GM19324 (cell line): ENCODE measurements at regions not wholly inside any gene's neighbourhood (a gene's known extent, or its start where the extent isn't known, plus 50 kb on each side); places are given as distances from the start of the nearest gene placed in this dataset.
"Not testable (repeated sequence)": the region's sequence is repeated elsewhere in the genome, so short reads cannot be mapped to it uniquely, and the experiment has no call there.

ENCODE experiments used
- ATAC-seq: cut with Tn5 transposase; IDR thresholded peaks from one replicate; pipeline ENCODE4 v1.9.1; 2021; ENCODE audit warnings: mild to moderate bottlenecking, moderate library complexity; ENCODE audit not compliant: unreplicated experiment, low FRiP score

DNA sequence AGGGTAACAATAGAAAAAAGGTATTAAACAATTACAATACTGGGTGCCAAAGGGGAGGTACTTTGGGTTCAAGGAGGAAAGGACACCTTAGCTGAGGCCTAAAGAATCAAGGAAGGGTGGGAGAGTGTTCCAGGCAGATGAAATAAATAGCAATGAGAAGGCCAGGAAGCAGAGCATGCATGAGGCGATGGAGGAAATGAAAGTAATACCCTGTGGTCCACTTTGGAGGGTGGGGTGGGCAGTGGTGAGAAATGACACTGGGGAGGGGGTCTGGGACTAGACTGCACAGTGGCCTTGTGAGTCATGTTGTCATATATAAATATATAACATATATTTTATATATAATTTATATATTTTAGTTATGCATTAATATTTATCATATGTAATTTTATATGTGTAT, 55.9 kb downstream of the BHLHE40 start:
- ATAC-seq = no peak

GRCh38 chr3:5035692-5036391, 56.6 kb downstream of the BHLHE40 start:
- no peak for ATAC-seq

- no peak for ATAC-seq
Observed at GRCh38 chr3:5036392-5036766, 57.1 kb downstream of the BHLHE40 start.

GRCh38 chr3:5036858-5037257, 57.6 kb downstream of the BHLHE40 start:
- ATAC-seq = no peak

DNA sequence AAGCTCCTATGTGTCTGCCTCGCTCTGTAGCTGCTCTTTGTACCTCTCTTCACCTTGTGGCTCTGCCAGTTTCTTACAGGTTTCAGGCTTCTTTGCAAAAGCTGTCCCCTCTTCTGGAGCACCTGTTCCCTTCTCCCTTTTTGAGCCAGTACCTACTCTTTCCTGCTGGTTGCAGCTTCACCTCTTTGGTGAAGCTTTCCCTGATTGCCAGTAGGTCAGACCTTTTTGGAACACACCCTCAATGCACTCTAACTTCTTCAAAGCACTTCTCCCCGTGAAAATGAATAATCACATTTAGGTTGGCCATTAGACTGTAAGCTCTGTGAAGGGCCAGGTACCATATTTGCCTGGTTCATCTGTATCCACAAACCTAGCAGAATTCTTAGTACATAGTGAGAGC, 60.3 kb downstream of the BHLHE40 start:
- ATAC-seq = no peak

- ATAC-seq = no peak
Observed at GRCh38 chr3:5041315-5041714, 62.1 kb downstream of the BHLHE40 start.

GRCh38 chr3:5045961-5046360, 66.7 kb downstream of the BHLHE40 start:
- ATAC-seq = no peak

- no peak for ATAC-seq
Observed at GRCh38 chr3:5047764-5048419, 68.7 kb downstream of the BHLHE40 start.

DNA sequence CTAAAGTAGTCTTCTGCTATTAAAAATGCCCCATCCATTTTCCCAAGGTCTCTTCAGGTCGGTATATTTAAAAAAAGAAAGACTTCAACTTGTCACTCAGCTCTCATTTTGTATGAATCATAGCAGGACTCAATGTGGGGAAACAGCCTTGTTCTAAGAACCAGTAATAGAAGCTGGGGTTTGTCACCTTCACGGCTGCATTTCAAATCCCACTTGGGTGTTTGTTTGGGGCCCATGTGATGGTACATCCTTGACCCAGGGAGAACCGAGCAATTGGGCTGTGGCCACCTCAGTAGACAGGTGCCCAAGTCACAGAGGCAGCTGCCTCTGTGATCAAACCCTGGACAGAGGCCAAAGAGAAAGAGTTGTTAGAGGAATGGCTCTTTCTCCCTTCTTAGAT, 70.3 kb upstream of the ARL8B start:
- no peak for ATAC-seq

DNA sequence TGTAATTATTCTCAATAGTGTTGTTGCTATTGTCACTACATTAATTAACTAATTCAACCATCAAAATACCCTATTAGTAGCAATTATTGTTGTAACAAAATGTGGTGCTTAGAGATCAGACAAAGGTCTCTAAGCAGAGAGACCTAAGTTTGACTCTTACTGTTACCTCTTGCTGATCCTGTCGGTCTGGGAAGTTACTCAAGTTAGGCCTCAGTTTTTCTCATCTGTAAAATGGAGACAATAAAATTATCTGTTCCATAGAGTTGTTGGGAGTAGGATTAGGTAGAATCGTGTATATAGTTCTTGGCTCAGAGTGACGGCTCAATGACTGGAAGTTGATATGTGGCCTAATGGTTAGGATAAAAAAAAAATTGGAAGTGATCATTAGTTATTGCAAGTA, 69.8 kb upstream of the ARL8B start:
- ATAC-seq = no peak

GRCh38 chr3:5053021-5053831, 68.9 kb upstream of the ARL8B start:
- no peak for ATAC-seq

GRCh38 chr3:5054098-5054497, 68.0 kb upstream of the ARL8B start:
- no peak for ATAC-seq

DNA sequence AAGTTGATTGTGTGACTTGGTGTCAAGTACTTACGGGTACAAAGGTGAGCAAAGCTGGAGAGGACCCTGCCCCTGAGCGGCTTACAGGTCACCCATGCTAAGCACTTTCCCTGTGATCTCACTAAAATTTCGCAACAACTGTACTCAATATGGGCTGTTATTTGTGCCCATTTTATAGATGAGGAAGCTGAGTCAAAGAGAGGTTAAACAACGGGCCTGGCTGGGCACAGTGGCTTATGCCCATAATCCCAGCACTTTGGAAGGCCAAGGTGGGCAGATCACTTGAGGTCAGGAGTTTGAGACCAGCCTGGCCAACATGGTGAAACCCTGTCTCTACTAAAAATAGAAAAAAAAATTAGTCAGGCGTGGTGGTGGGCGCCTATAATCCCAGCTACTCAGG, 67.5 kb upstream of the ARL8B start:
- ATAC-seq = not testable (repeated sequence)

- no peak for ATAC-seq
Observed at GRCh38 chr3:5055357-5056110, 66.6 kb upstream of the ARL8B start.

GRCh38 chr3:5056111-5056391, 66.0 kb upstream of the ARL8B start:
- ATAC-seq = no peak

DNA sequence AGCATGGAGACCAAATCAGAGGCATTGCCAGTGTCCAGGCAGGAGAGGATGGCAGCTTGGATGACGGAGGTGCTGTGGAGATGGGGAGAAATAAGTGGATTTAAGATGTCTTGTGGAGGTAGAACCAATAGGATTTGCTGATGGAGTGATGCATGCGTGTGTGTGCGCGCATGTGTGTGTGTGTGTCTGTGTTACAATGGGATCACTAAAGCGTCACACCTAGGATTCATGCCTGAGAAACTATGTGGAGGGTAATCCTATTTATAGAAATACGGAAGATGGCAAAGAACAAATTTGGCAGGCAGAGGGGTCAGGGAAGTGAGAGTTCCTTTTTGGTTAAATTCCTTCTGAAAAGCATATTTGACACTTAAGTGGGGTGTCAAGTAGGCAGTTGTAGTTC, 64.8 kb upstream of the ARL8B start:
- ATAC-seq = no peak

GRCh38 chr3:5057857-5058324, 64.2 kb upstream of the ARL8B start:
- ATAC-seq = peak; percentile 81

DNA sequence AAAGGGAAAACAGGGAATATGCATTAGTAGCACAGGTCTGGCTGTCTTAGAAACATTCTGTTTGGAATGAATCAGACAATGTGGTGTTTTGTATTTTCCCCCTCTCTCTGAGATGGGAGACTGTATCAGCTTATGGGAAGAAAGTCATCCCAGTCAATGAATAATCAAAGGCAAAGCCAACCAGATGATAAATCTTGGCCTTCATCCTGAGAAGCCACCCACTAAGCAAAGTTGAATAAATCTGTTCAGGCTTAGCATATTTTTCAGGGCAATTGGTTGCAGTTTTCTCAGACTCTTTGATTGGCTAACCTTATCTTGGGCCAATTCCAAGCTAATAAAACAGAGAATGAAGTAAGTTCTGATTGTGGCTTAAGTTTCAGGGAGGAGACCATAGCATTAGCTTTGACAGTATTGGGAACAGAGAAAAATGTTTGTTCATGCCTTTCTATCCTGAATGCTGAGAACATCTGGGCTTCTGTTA, 63.6 kb upstream of the ARL8B start:
- no peak for ATAC-seq

DNA sequence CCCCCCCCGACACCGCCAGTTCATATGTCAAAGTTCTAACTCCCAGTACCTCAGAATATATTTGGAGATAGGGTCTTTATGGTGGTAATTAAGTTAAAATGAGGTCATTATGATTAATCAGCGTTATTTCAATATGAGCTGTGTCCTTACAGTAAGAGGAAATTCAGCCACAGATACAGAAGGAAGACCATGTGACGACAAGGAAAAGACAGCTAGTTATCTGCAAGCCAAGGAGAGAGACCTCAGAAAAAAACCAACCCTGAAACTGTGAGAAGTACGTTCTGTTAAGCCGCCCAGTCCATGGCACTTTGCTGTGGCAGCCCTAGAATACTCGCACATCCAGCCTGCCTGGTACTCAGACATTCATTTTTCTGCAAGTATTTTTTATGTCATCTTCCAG, 62.3 kb upstream of the ARL8B start:
- no peak for ATAC-seq

DNA sequence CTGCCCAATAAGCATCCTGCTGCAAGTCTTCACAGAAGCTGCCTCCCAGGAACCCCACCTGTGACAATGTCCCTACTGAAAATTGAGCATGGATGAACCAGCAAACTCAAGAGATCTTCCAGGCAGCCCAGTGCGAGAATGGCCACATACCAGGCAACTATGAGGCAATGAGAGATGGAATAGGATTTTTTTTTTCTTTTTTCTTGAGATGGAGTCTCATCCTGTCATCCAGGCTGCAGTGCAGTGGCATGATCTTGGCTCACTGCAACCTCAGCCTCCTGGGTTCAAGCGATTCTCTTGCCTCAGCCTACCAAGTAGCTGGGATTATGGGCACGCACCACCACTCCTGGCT, 60.9 kb upstream of the ARL8B start:
- no peak for ATAC-seq

GRCh38 chr3:5063724-5064123, 58.4 kb upstream of the ARL8B start:
- no peak for ATAC-seq
